Mucosa of gallbladder (tissue), 1 donor: ENCODE measurements at regions not wholly inside any gene's neighbourhood (a gene's known extent, or its start where the extent isn't known, plus 50 kb on each side); places are given as distances from the start of the nearest gene placed in this dataset.

ENCODE experiments used
- DNase-seq: peaks from one replicate; pipeline ENCODE4 v3.0.0-alpha.2; 2020; ENCODE audit warnings: low spot score
- donor health status: DM: no; HTN: no; CAD: no.

GRCh38 chr1:29541631-29542030 lies 305.3 kb downstream of the PTPRU start:
- no peak for DNase-seq

GRCh38 chr1:29540801-29541357 lies 304.6 kb downstream of the PTPRU start:
- no peak for DNase-seq

GRCh38 chr1:29539971-29540370 lies 303.6 kb downstream of the PTPRU start:
- DNase-seq = no peak

- no peak for DNase-seq
Observed at GRCh38 chr1:29538586-29538985, 302.3 kb downstream of the PTPRU start.

GRCh38 chr1:29532751-29533150 lies 296.4 kb downstream of the PTPRU start:
- DNase-seq = peak; percentile 55

- no peak for DNase-seq
Observed at GRCh38 chr1:29532285-29532684, 296.0 kb downstream of the PTPRU start.

- no peak for DNase-seq
Observed at GRCh38 chr1:29531596-29531995, 295.3 kb downstream of the PTPRU start.

GRCh38 chr1:29529677-29530278 lies 293.5 kb downstream of the PTPRU start:
- DNase-seq = no peak

GRCh38 chr1:29527314-29528004 lies 291.1 kb downstream of the PTPRU start:
- DNase-seq = no peak

GRCh38 chr1:29525941-29526340 lies 289.6 kb downstream of the PTPRU start:
- DNase-seq = no peak

- DNase-seq = no peak
Observed at GRCh38 chr1:29524285-29525065, 288.2 kb downstream of the PTPRU start.

GRCh38 chr1:29523576-29523975 lies 287.3 kb downstream of the PTPRU start:
- no peak for DNase-seq

GRCh38 chr1:29523136-29523535 lies 286.8 kb downstream of the PTPRU start:
- no peak for DNase-seq

- DNase-seq = no peak
Observed at GRCh38 chr1:29521811-29522580, 285.7 kb downstream of the PTPRU start.

- no peak for DNase-seq
Observed at GRCh38 chr1:29521438-29521715, 285.1 kb downstream of the PTPRU start.

GRCh38 chr1:29520571-29521437 lies 284.5 kb downstream of the PTPRU start:
- DNase-seq = no peak

GRCh38 chr1:29519788-29520110 lies 283.4 kb downstream of the PTPRU start:
- DNase-seq = no peak

GRCh38 chr1:29519108-29519787 lies 282.9 kb downstream of the PTPRU start:
- no peak for DNase-seq

- DNase-seq = peak; percentile 5
Observed at GRCh38 chr1:29518183-29518835, 282.0 kb downstream of the PTPRU start.
